NCI-H345 treated with DMSO at 0.1 percent for 48 hours (cell line): ENCODE measurements at regions not wholly inside any gene's neighbourhood (a gene's known extent, or its start where the extent isn't known, plus 50 kb on each side); places are given as distances from the start of the nearest gene placed in this dataset.

Source experiments
- DNase-seq: peaks from one replicate; lab custom pipeline; 2025; ENCODE audit not compliant: unreplicated experiment; lab: John Stamatoyannopoulos, UW

DNA sequence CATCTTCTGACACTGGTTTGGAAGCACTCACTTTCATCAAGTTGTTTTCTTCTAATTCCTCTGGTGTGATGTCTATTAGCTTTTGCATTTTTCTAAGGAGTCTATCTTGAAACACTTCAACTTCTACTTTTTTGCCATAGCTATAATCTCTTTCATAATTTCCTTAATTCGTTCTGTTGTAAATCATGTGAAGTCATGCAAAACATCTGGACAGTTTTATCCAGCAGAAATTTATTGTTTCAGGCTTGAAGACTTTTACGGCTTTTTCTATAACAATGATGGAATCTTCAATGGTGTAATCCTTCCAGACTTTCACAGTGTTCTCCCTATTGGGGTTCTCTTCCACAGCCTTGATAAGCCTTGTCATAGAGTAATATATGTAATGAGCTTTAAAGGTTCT is 74.9 kb upstream of the PABPC4L start:
- no peak for DNase-seq

DNA sequence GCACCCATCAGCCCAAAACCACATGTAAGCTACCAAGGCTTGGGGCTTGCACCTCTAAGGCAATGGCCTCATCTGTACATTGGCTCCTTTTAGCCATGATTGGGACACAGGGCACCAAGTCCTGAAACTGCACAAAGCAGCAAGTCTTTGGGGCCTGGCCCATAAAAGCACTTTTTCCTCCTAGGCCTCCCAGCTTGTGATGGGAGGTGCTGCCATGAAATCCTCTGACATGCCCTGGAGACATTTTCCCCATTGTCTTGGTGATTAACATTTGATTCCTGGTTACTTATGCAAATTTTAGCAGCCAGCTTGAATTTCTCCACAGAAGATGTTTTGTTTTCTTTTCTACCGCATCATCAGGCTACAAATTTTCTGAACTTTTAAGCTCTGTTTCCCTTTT is 58.5 kb upstream of the PABPC4L start:
- no peak for DNase-seq
